Gastrocnemius medialis (tissue), 4 donors: ENCODE measurements at regions not wholly inside any gene's neighbourhood (a gene's known extent, or its start where the extent isn't known, plus 50 kb on each side); places are given as distances from the start of the nearest gene placed in this dataset.
A peak's percentile ranks its signal among the peaks of the same experiment; 100 is the strongest.

Source experiments
- ATAC-seq, 2 donors: fragments of 150-250 bp; one replicate each; pipeline ENCODE4 v1.9.1; 2016
- DNase-seq, 2 donors: peaks; one replicate each; pipeline ENCODE4 v3.0.0-alpha.2; 2019
- H3K27ac ChIP-seq, 4 donors: fragments of 200-600 bp; sonication (generic); 1 replicate in 1 of 4; 2 replicates in 3 of 4; pipeline ENCODE4 v1.5.1; 2016 to 2018; ENCODE audit warnings: mild to moderate bottlenecking in 2 of 4, moderate library complexity in 1 of 4
- H3K27me3 ChIP-seq, 3 donors: fragments of 200-600 bp; sonication (generic) in 2 of 3; 1 replicate in 1 of 3; 2 replicates in 2 of 3; pipeline versions ENCODE4 v1.5.1 to v1.6.0; 2016 to 2019; ENCODE audit warnings: mild to moderate bottlenecking in 1 of 3, moderate library complexity in 1 of 3
- H3K36me3 ChIP-seq, 2 donors: fragments of 200-600 bp; sonication (generic) in 1 of 2; one replicate each; pipeline ENCODE4 v1.5.1; 2017 to 2018
- H3K4me1 ChIP-seq, 2 donors: fragments of 200-600 bp; sonication (generic) in 1 of 2; one replicate each; pipeline ENCODE4 v1.5.1; 2016 to 2017; ENCODE audit warnings: mild to moderate bottlenecking in 2 of 2
- H3K4me3 ChIP-seq, 4 donors: fragments of 200-600 bp; sonication (generic) in 3 of 4; 1 replicate in 1 of 4; 2 replicates in 3 of 4; pipeline ENCODE4 v1.5.1; 2016 to 2019; ENCODE audit warnings: mild to moderate bottlenecking in 2 of 4
- H3K9me3 ChIP-seq, 3 donors: fragments of 200-600 bp; sonication (generic) in 2 of 3; 1 replicate in 1 of 3; 2 replicates in 2 of 3; pipeline ENCODE4 v1.5.1; 2016 to 2019
- POLR2A ChIP-seq, 2 donors: fragments of 450-650 bp; IDR thresholded peaks; one replicate each; pipeline ENCODE4 v1.6.1; 2017; ENCODE audit warnings: antibody characterized with exemption in 2 of 2, mild to moderate bottlenecking in 2 of 2, moderate library complexity in 2 of 2
- in situ Hi-C, 4 donors: fragments of 200-750 bp; cut with MboI; loops; one replicate each; pipeline versions ENCODE4 v1.15.0 to v1.8.0; 2017; ENCODE audit warnings: low sequenced_read_pairs in 4 of 4
- intact Hi-C: fragments of 100-400 bp; cut with DNase I; formaldehyde crosslinking; loops from one replicate; pipeline ENCODE4 v1.15.1; 2023; ENCODE audit warnings: low total_unique reads
- TF ChIP-seq, protein P1 (sequence below), 5 experiments: fragments of 450-650 bp in 3 of 5; fragments of 200-600 bp in 2 of 5; sonication (generic) in 2 of 5; IDR thresholded peaks in 4 of 5; conservative IDR thresholded peaks in 1 of 5; 1 replicate in 4 of 5; 2 replicates in 1 of 5; pipeline ENCODE4 v1.5.1; 2016 to 2019; ENCODE audit warnings: antibody characterized with exemption in 5 of 5, mild to moderate bottlenecking in 3 of 5, moderate library complexity in 3 of 5

DNA sequence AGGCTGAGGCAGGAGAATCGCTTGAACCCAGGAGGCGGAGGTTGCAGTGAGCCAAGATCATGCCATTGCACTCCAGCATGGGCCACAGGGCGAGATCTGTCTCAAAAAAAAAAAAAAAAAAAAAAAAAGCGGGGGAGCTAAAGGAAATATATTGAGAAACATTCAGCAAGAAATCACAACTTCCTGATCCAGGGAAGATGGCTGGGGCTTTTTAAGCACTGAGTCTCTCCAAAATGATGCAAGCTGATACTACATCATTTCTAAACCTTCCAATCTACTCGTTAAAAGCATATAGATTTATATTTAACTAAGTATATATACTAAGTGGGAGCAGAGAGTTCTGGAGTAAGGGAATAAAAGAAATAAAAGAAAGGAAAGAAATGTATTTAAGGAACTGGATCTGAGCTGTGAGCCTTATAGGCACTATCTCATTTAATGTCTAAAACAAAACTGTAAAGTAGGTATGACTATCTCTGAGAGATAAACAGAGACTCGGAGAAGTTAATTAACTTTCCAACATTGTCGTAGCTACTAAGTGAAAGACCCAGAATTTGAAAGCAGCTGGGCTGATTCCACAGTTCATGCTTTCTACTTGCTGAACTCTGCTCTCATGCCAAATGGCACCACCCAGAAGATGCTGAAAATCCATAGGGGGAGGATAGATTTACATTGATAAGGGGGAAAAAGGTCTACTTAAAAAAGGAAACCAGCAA is 215.0 kb upstream of the MARCKS start:
- H3K9me3 ChIP-seq, result no peaks in the 10 kb centered on the region
- H3K27ac ChIP-seq, result no peak overlapping the region
- TF ChIP-seq, protein P1, sequence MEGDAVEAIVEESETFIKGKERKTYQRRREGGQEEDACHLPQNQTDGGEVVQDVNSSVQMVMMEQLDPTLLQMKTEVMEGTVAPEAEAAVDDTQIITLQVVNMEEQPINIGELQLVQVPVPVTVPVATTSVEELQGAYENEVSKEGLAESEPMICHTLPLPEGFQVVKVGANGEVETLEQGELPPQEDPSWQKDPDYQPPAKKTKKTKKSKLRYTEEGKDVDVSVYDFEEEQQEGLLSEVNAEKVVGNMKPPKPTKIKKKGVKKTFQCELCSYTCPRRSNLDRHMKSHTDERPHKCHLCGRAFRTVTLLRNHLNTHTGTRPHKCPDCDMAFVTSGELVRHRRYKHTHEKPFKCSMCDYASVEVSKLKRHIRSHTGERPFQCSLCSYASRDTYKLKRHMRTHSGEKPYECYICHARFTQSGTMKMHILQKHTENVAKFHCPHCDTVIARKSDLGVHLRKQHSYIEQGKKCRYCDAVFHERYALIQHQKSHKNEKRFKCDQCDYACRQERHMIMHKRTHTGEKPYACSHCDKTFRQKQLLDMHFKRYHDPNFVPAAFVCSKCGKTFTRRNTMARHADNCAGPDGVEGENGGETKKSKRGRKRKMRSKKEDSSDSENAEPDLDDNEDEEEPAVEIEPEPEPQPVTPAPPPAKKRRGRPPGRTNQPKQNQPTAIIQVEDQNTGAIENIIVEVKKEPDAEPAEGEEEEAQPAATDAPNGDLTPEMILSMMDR (IDR thresholded peaks at IDR 0.05 in 4 of 5, conservative IDR thresholded peaks at IDR 0.05 in 1 of 5), result no peak
- TF ChIP-seq POLR2A (IDR thresholded peaks at IDR 0.05), result no peak
- no peak overlapping the region for H3K4me3 ChIP-seq
- ATAC-seq (no peak), DNase-seq (no peak)
- H3K27me3 ChIP-seq, result no peaks in the 10 kb centered on the region
- H3K4me1 ChIP-seq, result peaks cover 0 to 3% of the 10 kb centered on the region in 2 donors
- in situ Hi-C loops, result no loop called here
- no peaks in the 10 kb centered on the region for H3K36me3 ChIP-seq
- intact Hi-C loops, result no loop called here

DNA sequence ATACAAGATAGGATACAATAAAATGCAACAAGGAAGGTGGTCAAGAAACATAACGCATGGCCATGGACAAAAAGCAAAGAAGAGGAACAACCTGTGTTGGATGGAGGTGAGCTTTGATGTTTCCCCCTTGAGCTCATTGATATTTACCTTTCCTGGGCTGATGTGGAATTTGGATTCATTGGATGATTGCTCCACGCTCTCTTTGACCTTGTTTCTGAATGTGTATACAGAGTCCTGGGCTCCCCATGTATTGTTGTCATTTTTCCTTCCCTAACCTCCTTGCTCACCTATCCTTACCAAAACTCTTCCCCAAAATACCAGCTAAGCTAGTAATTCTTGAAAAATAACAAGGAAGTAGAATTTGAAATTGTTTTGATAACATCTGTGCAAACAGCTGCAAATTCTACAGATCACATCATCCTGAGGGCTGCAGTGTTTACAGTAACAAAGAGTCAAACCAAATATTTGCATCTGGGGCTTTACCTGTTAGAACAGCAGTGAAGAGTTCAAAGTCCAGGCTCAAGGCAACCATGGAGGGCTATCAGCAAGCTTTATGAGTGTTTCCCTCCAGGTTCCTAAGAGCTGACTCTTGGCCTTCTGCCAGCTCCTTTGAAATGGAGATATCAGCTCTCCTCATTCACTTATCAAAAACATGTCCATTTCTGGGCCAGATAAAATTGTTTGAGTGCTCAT is 214.3 kb upstream of the MARCKS start:
- in situ Hi-C loops, result no loop called here
- Histone ChIP-seq H3K9me3 (no peaks in the 10 kb centered on the region), H3K4me1 (peaks cover 0 to 3% of the 10 kb centered on the region in 2 donors), H3K36me3 (no peaks in the 10 kb centered on the region), H3K27ac (no peak overlapping the region), H3K27me3 (no peaks in the 10 kb centered on the region), H3K4me3 (no peak overlapping the region)
- intact Hi-C loops, result no loop called here
- ATAC-seq (no peak), DNase-seq (no peak)
- TF ChIP-seq, protein P1 (IDR thresholded peaks at IDR 0.05 in 4 of 5, conservative IDR thresholded peaks at IDR 0.05 in 1 of 5), result no peak
- no peak for TF ChIP-seq POLR2A (IDR thresholded peaks at IDR 0.05)

DNA sequence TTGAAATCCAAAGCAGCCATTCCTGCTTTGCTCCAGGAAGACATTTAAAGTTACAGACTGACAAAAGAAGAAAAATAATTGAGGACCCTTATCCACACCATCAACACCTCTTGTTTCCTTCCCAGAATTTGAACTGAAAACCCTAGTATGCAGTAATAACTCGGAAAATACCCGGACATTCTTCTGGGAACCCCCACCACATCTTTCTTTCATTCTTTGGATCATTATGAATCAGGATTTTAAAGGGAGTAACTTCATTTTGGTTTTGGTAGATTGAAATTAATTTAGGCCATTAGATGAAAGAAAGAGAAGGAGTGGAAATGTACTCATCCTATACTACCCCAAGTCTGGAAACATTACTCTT is 213.8 kb upstream of the MARCKS start:
- Histone ChIP-seq H3K4me1 (peaks cover 0 to 3% of the 10 kb centered on the region in 2 donors), H3K36me3 (no peaks in the 10 kb centered on the region), H3K27ac (no peak overlapping the region), H3K4me3 (no peak overlapping the region), H3K9me3 (no peaks in the 10 kb centered on the region), H3K27me3 (no peaks in the 10 kb centered on the region)
- TF ChIP-seq POLR2A (IDR thresholded peaks at IDR 0.05), result no peak
- ATAC-seq, result no peak
- no peak for DNase-seq
- intact Hi-C loops (no loop called here), in situ Hi-C loops (no loop called here)

DNA sequence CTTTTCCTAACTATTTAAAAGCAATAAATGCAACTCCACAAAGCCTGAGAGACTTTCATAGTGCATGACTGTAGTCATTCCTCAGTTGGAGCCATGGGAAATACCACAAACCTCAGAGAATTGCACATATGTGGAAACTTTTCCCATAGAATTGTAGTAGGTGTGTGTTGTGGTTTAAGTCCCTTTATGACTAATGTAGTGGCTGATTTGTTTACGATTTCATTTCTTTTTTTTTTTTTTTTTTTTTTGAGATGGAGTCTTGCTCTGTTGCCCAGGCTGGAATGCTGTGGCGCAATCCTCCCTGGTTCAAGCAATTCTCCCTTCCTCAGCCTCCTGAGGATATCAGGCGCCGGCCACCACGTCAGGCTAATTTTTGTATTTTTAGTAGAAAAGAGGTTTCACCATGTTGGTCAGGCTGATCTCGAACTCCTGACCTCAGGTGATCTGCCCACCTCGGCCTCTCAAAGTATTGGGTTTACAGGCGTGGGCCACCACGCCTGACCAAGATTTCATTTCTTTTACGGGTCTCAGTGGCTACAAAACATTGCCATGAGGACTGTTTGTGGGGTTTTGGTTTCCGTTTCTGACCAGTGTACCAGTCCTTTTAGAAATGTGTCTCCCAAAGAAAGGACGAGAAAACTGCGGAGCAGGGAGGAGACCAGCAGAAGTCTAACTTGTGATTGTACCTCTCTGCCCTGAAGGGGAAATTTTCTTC is 212.1 kb upstream of the MARCKS start:
- intact Hi-C loops, result no loop called here
- Histone ChIP-seq H3K4me1 (peaks cover 0 to 3% of the 10 kb centered on the region in 2 donors), H3K4me3 (no peak overlapping the region), H3K9me3 (no peaks in the 10 kb centered on the region), H3K36me3 (no peaks in the 10 kb centered on the region), H3K27ac (peak overlapping the region in 3 of 4 donors; percentile 16 to 28 (median 26)), H3K27me3 (no peaks in the 10 kb centered on the region)
- TF ChIP-seq, protein P1 (IDR thresholded peaks at IDR 0.05 in 4 of 5, conservative IDR thresholded peaks at IDR 0.05 in 1 of 5), result no peak
- TF ChIP-seq POLR2A (IDR thresholded peaks at IDR 0.05), result no peak
- peak in 1 of 2 donors; percentile 18 for ATAC-seq
- DNase-seq, result no peak
- in situ Hi-C loops, result no loop called here

DNA sequence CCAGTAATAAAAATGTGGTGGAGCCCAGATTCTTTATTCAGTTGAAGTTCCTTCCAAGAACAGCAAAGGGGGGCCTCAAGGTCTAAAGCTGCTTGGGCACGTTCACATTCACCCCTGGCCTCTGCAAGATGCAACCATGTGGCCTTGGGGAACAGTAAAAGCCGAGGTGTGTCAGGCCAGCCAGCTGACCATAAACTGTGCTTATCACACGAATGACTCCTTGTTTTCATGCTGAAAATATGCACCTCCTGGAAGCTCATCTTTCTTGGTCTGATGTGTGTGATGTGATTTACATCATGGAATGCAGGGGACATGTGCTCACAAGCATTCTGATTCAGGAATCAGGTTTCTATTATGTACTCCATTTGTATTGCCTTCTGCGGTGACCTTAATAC is 211.6 kb upstream of the MARCKS start:
- Histone ChIP-seq H3K4me1 (peaks cover 0 to 3% of the 10 kb centered on the region in 2 donors), H3K27me3 (no peaks in the 10 kb centered on the region), H3K9me3 (no peaks in the 10 kb centered on the region), H3K27ac (peak overlapping the region in 3 of 4 donors; percentile 16 to 28 (median 26)), H3K36me3 (no peaks in the 10 kb centered on the region), H3K4me3 (no peak overlapping the region)
- ATAC-seq (peak; percentile 33 to 77), DNase-seq (no peak)
- TF ChIP-seq, protein P1 (IDR thresholded peaks at IDR 0.05 in 4 of 5, conservative IDR thresholded peaks at IDR 0.05 in 1 of 5), result no peak
- no peak for TF ChIP-seq POLR2A (IDR thresholded peaks at IDR 0.05)
- intact Hi-C loops, result no loop called here
- in situ Hi-C loops, result no loop called here
